ENCODE measurements at regions not wholly inside any gene's neighbourhood (a gene's known extent, or its start where the extent isn't known, plus 50 kb on each side); places are given as distances from the start of the nearest gene placed in this dataset.

- no peak for TF ChIP-seq USF2 (CRISPR knock-in tag; IDR thresholded peaks at IDR 0.05)
- TF ChIP-seq ATF3 (CRISPR knock-in tag; conservative IDR thresholded peaks at IDR 0.05): no peak
- no peak for TF ChIP-seq CREB1 (CRISPR knock-in tag; IDR thresholded peaks at IDR 0.05)
- TF ChIP-seq, protein P1, sequence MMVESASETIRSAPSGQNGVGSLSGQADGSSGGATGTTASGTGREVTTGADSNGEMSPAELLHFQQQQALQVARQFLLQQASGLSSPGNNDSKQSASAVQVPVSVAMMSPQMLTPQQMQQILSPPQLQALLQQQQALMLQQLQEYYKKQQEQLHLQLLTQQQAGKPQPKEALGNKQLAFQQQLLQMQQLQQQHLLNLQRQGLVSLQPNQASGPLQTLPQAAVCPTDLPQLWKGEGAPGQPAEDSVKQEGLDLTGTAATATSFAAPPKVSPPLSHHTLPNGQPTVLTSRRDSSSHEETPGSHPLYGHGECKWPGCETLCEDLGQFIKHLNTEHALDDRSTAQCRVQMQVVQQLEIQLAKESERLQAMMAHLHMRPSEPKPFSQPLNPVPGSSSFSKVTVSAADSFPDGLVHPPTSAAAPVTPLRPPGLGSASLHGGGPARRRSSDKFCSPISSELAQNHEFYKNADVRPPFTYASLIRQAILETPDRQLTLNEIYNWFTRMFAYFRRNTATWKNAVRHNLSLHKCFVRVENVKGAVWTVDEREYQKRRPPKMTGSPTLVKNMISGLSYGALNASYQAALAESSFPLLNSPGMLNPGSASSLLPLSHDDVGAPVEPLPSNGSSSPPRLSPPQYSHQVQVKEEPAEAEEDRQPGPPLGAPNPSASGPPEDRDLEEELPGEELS (CRISPR knock-in tag; IDR thresholded peaks at IDR 0.05): no peak
Measured at GRCh38 chr17:77695386-77695785, 263.1 kb upstream of the TNRC6C start.

All from WTC11 (cell line).